GM21515 (cell line): ENCODE measurements at regions not wholly inside any gene's neighbourhood (a gene's known extent, or its start where the extent isn't known, plus 50 kb on each side); places are given as distances from the start of the nearest gene placed in this dataset.
"Not testable (repeated sequence)": the region's sequence is repeated elsewhere in the genome, so short reads cannot be mapped to it uniquely, and the experiment has no call there.

Source experiments
- ATAC-seq: cut with Tn5 transposase; IDR thresholded peaks from one replicate; pipeline ENCODE4 v1.9.1; 2021; ENCODE audit not compliant: unreplicated experiment

DNA sequence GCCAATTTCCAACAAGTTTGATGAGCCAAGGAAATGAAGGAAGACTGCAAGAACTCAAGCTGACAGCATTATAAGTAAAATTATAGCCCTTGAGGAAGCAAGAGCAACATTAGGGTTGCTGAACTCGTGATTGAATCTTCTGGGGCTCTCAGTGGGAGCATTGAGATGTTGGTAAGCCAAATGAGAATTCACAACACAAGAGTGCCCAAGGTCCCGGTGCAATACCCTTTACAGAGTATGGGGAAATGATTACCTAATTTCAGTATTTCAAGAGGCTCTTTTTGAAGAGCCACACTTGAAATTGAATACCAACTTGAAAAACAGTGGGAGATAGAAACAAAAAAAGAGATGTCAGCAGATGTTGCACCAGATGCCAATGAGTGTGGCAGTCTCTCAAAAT is 554.5 kb downstream of the STK39 start:
- ATAC-seq: no peak

DNA sequence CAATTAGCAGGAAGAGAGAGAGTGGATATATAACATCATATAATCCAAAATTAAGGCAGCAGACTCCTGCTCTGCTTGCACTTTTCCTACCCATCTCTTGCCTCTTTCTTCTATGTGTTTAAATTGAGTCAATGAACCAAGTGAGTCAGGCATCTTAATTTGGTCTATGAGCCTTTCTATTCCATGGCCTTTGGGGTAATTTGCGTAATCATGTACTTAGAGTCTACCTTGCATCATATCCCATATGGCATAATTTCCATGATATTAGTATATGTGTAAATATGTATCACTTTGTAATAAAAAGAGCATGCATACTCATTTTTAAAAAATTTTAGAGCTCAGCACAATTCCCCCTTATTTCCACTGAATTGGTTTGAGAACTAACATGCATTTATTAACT is 555.2 kb downstream of the STK39 start:
- no peak for ATAC-seq

DNA sequence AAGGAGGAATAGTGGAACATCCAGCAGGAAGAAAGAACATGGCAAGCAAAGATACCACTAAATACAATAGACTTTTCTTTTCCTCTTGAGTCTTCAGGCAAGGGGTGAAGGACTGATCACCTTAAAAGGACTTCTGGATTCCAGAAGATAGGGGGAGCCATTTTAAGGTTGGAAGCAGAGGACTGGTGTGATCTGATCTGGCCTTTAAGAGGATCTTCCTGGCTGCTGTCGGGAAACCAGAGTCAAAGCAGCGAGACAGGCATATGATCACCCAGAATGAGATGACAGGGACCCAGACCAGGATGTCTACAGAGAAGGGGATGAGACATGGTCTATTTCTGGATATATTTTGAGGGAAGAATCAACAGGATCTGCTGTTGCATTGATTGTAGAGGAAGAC is 558.0 kb downstream of the STK39 start:
- ATAC-seq: no peak

DNA sequence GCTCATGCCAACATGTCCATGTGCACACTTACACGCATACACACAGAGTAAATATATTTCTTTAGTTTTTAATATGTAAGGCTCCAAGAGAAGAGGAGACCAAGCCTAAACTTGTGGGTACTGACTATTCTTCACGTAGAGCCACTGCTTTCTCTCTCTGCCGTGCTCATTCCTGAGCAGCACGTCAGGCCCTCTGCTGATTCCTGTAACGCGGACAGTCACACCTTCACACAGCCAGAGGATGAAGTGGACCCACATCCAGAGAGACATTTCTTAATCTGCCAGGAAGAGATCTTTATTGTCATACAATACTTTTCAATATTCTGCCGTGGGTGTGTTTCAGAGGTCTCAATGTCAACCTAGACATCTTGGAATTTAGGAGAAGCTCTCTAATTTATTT is 560.7 kb downstream of the STK39 start:
- no peak for ATAC-seq

DNA sequence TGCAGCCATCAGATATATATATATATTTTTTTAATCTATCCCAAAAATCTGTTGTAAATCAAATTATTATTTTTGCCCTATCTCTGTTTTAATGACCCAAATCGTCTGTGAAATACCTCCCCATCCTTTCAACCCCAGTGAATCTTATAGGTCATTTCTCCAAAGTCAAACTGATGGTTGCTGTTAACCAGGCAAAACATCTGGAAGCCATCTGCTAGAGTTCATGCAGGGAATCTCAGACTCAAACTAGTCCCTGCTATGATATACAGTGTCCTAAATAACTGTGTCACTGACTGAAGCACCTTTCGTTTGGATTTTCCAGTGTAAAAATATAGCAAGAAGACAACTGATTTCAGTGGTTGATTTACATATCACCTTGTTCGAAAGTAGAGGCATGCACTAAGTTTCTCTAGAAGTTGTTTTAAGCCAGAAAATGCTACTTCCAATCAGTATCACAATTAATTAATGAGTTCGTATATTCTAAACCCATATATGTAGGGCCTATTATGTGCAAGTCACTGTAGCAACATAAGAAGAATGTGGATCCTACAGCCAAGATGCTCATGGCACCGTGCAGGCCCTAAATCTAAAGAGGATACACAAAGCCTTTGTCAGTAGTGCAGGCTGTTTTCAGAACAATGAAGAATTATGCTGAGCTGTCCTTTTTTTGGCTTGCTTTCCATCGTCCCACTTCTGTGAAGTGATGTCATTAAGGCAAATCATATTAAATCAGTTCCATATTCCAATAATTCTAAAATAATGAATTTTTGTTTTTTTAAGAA is 566.0 kb downstream of the STK39 start:
- ATAC-seq: no peak

DNA sequence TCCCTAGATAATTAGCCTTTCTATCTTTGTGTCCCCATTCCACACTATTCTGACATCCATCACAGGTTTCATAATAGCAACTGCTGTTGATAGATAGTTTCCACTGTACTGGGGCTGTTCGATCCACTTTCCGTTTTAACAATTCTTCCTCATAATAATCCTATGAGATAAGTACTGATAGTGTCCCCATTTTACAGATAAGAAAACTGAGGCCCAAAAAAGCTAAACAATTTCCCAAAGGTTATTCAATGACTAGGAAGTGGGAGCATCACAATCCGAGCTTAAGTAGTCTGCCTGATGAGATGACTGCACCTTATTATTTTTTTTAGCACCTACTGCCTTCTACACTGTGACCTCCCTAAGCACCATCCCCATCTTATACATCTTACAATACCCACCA is 569.2 kb downstream of the STK39 start:
- ATAC-seq: no peak

DNA sequence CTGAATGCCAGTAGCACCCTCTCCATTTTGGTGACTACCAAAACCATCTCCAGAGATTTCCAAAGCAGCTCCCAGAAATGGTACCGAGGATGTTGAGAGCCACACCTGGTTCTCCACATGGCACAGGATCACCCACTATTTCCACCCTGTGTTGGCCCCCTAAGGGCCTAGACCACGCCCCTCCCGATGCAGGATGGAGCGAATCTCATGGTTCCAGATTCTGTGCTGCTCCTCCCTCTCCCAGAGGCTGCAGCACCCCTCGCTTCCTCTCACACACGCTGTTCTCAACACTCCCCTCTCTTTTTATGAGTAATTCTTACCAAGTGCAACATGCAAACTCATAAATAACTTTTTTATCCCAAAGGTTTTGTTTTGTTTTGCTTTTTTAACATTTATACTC is 571.5 kb downstream of the STK39 start:
- no peak for ATAC-seq

DNA sequence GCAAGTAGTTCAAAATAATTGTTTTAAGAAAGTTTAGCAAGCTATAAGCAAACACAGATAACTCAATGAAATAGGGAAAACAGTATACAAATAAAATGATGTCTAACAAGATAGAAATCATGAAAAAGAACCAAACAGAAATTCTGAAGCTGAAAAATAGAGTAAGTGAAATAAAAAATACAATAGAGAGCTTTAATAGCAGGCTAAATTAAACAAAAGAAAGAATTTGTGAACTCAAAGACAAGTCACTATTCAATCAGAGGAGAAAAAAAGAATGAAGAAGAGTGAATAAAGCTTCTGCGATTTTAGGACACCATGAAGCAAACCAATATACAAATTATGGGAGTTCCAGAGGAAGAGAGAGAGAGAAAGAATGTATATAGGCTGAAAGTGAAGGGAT is 576.8 kb downstream of the STK39 start:
- no peak for ATAC-seq

DNA sequence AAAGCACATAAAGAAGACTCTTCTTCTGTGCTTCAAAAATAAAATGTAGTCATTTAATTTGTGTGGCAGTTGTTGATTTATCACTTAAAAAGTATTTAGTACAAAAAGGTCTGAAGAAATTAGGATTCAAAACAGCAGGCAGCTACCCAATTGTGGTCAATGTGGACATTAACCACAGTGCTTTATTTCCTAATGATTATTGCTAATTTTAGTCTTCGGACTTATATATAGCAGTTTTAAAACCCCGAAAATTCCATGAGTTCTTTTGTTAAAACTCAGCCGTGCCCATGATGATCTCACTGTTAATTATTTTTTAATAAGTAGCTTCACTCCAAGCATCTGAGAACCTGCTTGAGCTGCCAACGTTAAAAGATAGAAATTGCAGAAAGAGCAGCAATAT is 594.3 kb downstream of the STK39 start:
- no peak for ATAC-seq

DNA sequence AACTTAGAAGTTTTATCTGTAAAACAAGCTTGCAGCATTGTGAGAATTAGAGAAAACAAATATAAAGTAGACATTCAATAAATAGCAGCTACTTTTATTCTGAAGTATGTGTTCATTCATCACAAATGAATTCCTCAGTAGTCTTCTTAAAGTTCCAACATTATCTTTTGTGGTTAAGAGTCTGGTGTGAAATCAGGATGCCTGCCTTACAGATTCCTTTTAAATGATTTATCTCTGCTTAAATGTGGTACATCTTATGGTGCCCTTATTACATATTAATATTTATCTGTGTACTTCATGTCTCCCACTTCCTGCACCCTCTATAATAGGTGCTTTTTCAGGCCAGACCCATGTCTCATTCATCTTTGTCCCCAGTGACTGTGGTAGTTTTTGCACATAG is 595.0 kb downstream of the STK39 start:
- ATAC-seq: no peak

DNA sequence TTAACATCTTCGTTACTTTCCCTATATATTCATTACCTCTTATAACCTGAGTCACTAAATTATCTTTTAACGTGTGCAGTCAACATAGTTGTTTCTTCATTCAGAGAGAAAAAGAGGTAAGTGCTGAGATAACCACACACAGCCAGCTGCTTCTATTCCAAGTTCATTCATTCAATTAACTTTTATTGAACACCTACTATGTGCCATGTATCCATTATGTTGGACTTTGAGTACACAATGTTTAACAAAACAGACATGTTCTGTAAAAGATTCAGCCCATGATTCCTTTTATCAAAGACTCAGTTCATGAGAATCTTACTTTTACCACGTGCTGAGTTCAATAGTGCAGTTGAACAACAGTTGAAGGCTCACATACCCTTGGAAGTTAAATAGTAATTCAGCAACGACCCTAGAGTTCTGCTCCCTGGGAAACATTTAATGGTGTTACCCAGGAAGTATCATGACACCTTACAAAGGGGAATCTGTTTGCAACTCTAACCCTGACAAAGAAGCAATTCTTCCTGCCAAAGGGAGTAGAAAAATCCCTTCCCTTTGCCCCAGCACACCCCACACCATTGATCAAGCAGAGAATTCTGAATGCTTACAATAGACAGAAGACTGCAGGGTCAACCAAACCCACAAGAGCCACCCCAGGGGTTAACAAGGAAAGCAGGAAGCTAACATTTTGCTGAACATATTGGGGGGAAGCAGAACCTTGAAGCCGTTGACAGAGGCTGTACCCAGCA is 595.8 kb downstream of the STK39 start:
- no peak for ATAC-seq

DNA sequence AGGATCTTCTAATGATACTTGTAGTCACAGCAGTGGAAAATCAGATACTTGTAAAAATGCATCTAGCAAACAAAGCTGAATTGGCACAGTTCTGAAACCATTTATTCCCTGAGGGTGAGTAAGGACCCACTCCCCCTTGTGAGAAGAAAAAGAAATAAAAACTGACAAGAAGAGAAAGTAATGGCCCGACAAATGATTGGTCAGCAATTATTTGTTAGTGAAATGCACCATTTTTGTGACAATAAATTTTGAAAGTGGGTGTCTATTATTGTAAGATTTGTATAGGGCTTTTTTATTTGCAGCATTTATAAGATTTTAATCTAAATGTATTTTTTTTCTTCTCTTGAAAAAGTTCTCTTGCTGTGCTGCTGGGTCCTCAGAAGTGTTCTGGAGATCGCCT is 600.8 kb downstream of the STK39 start:
- ATAC-seq: no peak

DNA sequence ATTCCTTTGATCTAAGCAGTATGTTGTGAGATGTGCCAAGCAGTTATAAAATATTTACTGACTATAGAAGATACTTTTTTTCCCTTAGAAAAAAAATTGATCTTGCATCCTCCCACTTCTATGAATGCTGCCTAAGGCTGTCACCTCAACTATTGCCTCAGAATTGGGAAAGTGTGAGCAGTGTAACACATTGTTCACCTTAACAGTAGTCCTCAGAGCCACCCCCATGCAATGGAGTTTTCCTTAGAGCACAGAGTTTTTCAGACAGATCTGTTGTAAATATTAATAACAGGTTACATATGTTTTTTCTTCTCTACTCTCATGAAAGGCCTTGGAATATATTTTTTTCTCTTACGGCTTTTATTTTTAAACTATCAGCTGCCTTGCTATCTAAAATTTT is 607.3 kb downstream of the STK39 start:
- ATAC-seq: no peak

DNA sequence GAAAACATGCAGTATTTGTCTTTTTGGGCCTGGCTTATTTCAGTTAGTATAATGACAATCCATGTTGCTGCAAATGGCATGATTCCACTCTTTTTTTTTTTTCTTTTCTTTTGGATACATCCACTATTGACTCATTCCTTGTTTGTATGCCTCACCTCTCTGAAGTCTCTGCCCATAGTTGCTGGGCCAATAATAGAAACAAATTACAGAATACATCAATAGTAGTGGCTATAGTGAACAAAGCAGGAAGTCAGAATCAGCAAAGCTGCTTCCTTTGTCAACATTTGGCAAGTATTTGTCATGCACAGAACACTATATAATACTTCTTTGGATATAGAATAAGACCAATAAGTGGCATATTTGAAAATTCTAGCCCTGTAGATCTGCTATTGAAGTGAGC is 609.7 kb downstream of the STK39 start:
- no peak for ATAC-seq

DNA sequence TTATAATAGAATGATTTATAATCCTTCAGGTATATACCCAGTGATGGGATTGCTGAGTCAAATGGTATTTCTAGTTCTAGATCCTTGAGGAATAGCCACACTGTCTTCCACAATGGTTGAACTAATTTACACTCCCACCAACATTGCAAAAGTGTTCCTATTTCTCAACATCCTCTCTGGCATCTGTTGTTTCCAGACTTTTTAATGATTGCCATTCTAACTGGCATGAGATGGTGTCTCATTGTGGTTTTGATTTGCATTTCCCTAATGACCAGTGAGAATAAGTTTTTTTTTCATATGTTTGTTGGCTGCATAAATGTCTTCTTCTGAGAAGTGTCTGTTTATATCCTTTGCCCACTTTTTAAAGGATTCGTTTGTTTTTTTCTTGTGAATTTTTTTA is 615.1 kb downstream of the STK39 start:
- not testable (repeated sequence) for ATAC-seq

DNA sequence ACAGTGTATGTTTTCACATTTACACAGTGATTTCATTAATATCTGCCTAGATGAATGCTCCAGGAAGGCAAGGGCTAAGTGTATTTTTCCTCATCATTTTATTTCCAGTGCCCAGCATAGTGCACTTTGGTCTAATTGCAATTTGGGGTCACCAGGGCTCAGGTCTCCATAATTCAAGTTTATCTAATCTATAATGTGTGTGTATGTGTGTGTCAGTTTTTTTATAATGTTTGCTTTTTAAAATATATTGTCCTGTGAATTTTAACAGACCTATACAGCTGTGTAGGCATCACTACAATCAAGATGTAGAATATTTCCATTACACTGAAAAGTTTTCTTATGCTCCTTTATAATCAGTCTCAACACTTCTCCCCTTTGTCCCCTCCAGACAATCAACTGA is 620.4 kb downstream of the STK39 start:
- ATAC-seq: no peak

DNA sequence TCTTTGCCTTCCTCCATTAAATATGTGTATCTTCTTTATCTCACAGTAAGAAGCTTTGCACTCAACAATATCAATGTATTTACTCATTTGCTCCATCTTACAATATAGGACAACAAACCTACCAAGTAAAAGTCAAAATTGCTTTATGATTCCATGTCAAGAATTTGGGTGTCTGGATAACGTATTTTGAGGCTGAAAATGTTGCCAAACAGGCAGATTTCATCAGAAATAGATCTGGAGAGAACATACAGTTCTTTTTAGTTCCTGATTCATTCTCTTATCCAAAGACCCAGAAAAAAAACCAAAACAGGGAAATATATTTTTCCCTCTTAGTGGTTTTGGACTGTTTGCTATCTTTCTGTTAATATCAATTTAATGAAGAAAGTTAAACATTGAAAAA is 621.1 kb downstream of the STK39 start:
- no peak for ATAC-seq

DNA sequence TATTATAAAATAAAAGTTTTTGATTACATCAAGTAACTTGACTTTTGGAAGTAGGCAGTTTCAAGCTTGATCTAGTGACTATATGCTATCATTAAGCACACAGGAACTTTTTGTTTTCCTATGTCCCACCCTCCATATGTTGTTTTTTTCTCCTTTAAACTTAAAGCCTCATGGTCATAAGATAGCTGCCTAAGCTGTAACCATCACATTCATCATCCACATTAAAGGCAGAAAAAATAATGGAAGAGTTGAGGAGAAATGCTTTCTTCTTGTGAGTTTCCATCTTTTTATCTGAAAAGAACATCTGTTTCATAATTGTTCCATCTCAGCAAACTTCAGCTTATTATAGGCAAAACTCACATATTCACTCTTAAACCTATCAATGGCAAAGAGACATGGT is 630.4 kb downstream of the STK39 start:
- no peak for ATAC-seq

DNA sequence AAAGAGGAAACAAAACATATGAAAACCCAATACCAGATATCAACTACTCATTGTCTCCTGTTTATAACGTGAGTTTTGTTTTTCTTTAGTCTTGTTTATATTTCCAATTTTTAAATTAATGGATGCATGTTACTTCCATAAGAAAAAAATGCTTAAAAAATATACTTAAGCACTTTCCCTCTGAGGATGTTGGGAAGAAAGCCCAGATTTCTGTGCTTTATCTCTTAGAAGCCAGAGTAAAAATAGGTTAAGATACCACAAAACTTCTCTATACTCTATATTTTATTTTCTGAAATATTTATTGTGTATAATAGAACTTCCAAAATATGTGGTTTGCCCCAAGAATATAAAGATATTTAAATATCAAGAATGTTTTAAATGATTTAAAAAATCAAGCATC is 633.9 kb downstream of the STK39 start:
- ATAC-seq: no peak

DNA sequence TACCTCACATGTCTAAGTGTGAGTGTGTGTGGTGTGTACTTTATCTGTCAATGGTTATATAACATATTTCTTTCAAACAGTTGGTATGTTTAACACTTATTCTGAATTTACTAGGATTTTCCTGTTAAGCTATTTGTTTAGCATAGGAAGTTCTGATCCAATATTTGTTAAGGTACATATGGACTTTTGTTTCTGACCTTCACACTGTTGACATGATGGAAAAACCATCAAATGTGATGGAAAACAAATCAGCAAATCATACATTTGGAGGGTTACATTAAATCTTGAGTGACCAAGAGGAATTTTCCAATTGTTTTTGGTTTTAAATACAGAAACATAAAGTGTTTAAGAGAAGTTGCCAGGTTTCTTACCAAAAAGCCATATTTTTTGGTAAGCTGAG is 638.9 kb downstream of the STK39 start:
- no peak for ATAC-seq

DNA sequence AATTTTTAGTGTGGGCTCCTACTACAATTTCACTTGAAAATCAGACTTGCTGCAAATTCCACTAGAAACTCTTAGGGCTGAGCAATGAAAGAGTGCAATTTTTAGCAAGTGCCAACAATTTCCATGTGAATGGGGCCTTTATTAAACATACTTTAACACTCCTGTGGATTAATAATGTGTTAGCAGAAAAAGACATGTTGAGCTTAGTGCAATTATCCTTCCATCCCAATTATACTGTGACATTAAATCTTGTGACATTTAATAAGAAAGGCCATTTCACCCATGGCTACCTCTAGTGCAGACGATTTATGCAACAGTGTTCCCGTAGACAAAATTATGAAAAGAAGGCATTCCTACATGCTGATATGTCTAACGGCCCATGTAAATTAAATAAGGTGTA is 639.7 kb downstream of the STK39 start:
- ATAC-seq: no peak

DNA sequence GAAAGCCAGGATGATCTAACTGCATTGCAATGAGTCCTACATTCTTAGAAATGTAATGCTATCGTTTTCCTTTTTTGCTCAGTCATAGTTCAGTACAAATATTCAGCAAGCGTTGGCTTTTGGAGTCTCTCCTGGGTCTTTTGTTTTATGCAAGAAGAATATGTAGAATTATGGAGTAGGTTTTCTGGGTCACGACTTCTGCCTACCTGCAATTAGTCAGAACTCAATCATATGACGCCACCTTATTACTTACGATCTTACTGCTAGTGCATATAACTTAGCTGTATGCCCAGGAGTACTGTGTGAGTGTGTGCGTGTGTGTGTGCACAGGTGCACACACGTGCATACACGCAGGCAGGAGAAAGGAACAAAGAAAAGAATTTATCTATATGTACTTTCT is 640.2 kb downstream of the STK39 start:
- ATAC-seq: no peak

DNA sequence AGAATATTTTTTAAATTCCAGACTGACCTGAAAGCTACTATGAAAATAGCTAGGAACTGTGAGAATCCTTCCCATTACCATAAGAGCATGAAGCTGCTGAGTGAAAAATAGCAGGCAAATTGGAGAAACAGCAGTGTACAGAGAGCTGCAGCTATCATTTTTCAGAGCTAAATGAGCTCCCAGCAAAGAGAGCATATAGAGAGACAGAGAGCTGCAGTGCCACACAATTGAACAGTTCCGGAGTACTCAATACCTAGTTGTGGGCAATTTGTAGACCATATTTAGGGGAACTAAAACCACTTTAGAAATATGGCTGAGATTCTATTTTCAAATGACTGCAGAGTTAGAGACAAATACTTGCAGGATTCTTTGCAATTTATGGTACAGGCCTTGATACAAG is 645.3 kb downstream of the STK39 start:
- ATAC-seq: no peak
